ENCODE measurements at regions not wholly inside any gene's neighbourhood (a gene's known extent, or its start where the extent isn't known, plus 50 kb on each side); places are given as distances from the start of the nearest gene placed in this dataset.

- TF ChIP-seq CTCF (IDR thresholded peaks at IDR 0.05) (no peak), POLR2A (IDR thresholded peaks at IDR 0.05) (no peak), EP300 (IDR thresholded peaks at IDR 0.05) (no peak), POLR2AphosphoS5 (IDR thresholded peaks at IDR 0.05) (no peak)
Observed at GRCh38 chr6:145278163-145278807, 457.0 kb downstream of the EPM2A start.

Measured in gastroesophageal sphincter (tissue), 3 donors.